ENCODE measurements at regions not wholly inside any gene's neighbourhood (a gene's known extent, or its start where the extent isn't known, plus 50 kb on each side); places are given as distances from the start of the nearest gene placed in this dataset.
"Not testable (repeated sequence)": the region's sequence is repeated elsewhere in the genome, so short reads cannot be mapped to it uniquely, and the experiment has no call there.

GRCh38 chr3:124315215-124316033 lies 323.5 kb upstream of the ROPN1 start:
- no peak for DNase-seq (ENCODE audit: low read depth in 2 of 2)

- no peak for DNase-seq (ENCODE audit: low read depth in 2 of 2)
Measured at GRCh38 chr3:124316034-124316287, 324.0 kb upstream of the ROPN1 start.

GRCh38 chr3:124318014-124318413 lies 326.1 kb upstream of the ROPN1 start:
- DNase-seq (ENCODE audit: low read depth in 2 of 2) = no peak

GRCh38 chr3:124318656-124319055 lies 326.7 kb upstream of the ROPN1 start:
- DNase-seq (ENCODE audit: low read depth in 2 of 2) = no peak

- no peak for DNase-seq (ENCODE audit: low read depth in 2 of 2)
Measured at GRCh38 chr3:124320976-124321375, 329.1 kb upstream of the ROPN1 start.

GRCh38 chr3:124322309-124322880 lies 330.5 kb upstream of the ROPN1 start:
- DNase-seq (ENCODE audit: low read depth in 2 of 2) = no peak

- no peak for DNase-seq (ENCODE audit: low read depth in 2 of 2)
Measured at GRCh38 chr3:124322966-124323365, 331.0 kb upstream of the ROPN1 start.

- no peak for DNase-seq (ENCODE audit: low read depth in 2 of 2)
Measured at GRCh38 chr3:124325248-124325647, 333.3 kb upstream of the ROPN1 start.

GRCh38 chr3:124329723-124330122 lies 337.8 kb upstream of the ROPN1 start:
- DNase-seq (ENCODE audit: low read depth in 2 of 2) = no peak

- no peak for DNase-seq (ENCODE audit: low read depth in 2 of 2)
Measured at GRCh38 chr3:124333931-124334640, 342.2 kb upstream of the ROPN1 start.

- DNase-seq (ENCODE audit: low read depth in 2 of 2) = no peak
Measured at GRCh38 chr3:124336067-124336656, 344.2 kb upstream of the ROPN1 start.

- no peak for DNase-seq (ENCODE audit: low read depth in 2 of 2)
Measured at GRCh38 chr3:124345845-124346244, 353.9 kb upstream of the ROPN1 start.

- no peak for DNase-seq (ENCODE audit: low read depth in 2 of 2)
Measured at GRCh38 chr3:124346487-124346886, 354.6 kb upstream of the ROPN1 start.

GRCh38 chr3:124347418-124347817 lies 355.5 kb upstream of the ROPN1 start:
- DNase-seq (ENCODE audit: low read depth in 2 of 2) = no peak

- DNase-seq (ENCODE audit: low read depth in 2 of 2) = not testable (repeated sequence)
Measured at GRCh38 chr3:124348555-124348954, 356.6 kb upstream of the ROPN1 start.

GRCh38 chr3:124351430-124352148 lies 359.7 kb upstream of the ROPN1 start:
- DNase-seq (ENCODE audit: low read depth in 2 of 2) = no peak

- DNase-seq (ENCODE audit: low read depth in 2 of 2) = no peak
Measured at GRCh38 chr3:124352149-124352539, 360.2 kb upstream of the ROPN1 start.

GRCh38 chr3:124353691-124354090 lies 361.8 kb upstream of the ROPN1 start:
- DNase-seq (ENCODE audit: low read depth in 2 of 2) = no peak

- no peak for DNase-seq (ENCODE audit: low read depth in 2 of 2)
Measured at GRCh38 chr3:124354150-124354549, 362.2 kb upstream of the ROPN1 start.

GRCh38 chr3:124358156-124358555 lies 366.2 kb upstream of the ROPN1 start:
- no peak for DNase-seq (ENCODE audit: low read depth in 2 of 2)

GRCh38 chr3:124360155-124360554 lies 368.2 kb upstream of the ROPN1 start:
- DNase-seq (ENCODE audit: low read depth in 2 of 2) = no peak

GRCh38 chr3:124360563-124360962 lies 368.6 kb upstream of the ROPN1 start:
- no peak for DNase-seq (ENCODE audit: low read depth in 2 of 2)

All from stimulated activated CD4-positive, alpha-beta T cell treated with anti-CD3 and anti-CD28 coated beads, Interleukin-1b, Interleukin-23, amount 100 ng/mL, for 1 hour (primary cell).